GM23338 (cell line): ENCODE measurements at regions not wholly inside any gene's neighbourhood (a gene's known extent, or its start where the extent isn't known, plus 50 kb on each side); places are given as distances from the start of the nearest gene placed in this dataset.

Experiments used
- ATAC-seq: fragments of 200-7000 bp; cut with Tn5 transposase; 3 replicates; pipeline ENCODE4 v1.9.1; 2020
- DNase-seq: peaks from one replicate; pipeline ENCODE4 v3.0.0-alpha.2; 2015; ENCODE audit warnings: low spot score
- H2AFZ ChIP-seq: fragments of 200-600 bp; sonication (generic); 2 replicates; pipeline ENCODE4 v1.8.0; 2016; ENCODE audit warnings: antibody characterized with exemption, mild to moderate bottlenecking, moderate library complexity
- H3F3A ChIP-seq: fragments of 200-600 bp; sonication (generic); replicated peaks from 2 replicates; pipeline ENCODE4 v1.8.0; 2017; ENCODE audit warnings: antibody characterized with exemption, mixed run types, low read depth
- H3K27ac ChIP-seq: fragments of 200-600 bp; sonication (generic); 2 replicates; pipeline ENCODE4 v1.6.1; 2016; ENCODE audit warnings: low read depth
- H3K27me3 ChIP-seq: fragments of 200-600 bp; sonication (generic); 2 replicates; pipeline ENCODE4 v1.8.0; 2016; ENCODE audit warnings: mild to moderate bottlenecking, mixed run types, moderate library complexity; ENCODE audit not compliant: insufficient read depth
- H3K36me3 ChIP-seq: fragments of 200-600 bp; sonication (generic); 2 replicates; pipeline ENCODE4 v1.8.0; 2016; ENCODE audit warnings: mild to moderate bottlenecking; ENCODE audit not compliant: insufficient read depth
- H3K4me1 ChIP-seq: fragments of 200-600 bp; sonication (generic); 2 replicates; pipeline ENCODE4 v1.8.0; 2016; ENCODE audit warnings: mild to moderate bottlenecking, moderate library complexity; ENCODE audit not compliant: insufficient read depth
- H3K4me2 ChIP-seq: fragments of 200-600 bp; sonication (generic); 2 replicates; pipeline ENCODE4 v1.7.1; 2017; ENCODE audit warnings: mixed run types
- H3K4me3 ChIP-seq: fragments of 200-600 bp; sonication (generic); 2 replicates; pipeline ENCODE4 v1.6.1; 2016; ENCODE audit warnings: mixed run types
- H3K79me2 ChIP-seq: fragments of 200-600 bp; sonication (generic); replicated peaks from 2 replicates; pipeline ENCODE4 v1.8.0; 2017; ENCODE audit warnings: mild to moderate bottlenecking; ENCODE audit not compliant: insufficient read depth
- H3K9me2 ChIP-seq: fragments of 200-600 bp; sonication (generic); 2 replicates; pipeline ENCODE4 v1.8.0; 2017; ENCODE audit not compliant: insufficient read depth
- H4K20me1 ChIP-seq: fragments of 200-600 bp; sonication (generic); replicated peaks from 2 replicates; pipeline ENCODE4 v1.8.0; 2017; ENCODE audit warnings: mild to moderate bottlenecking; ENCODE audit not compliant: insufficient read depth
- H3K27ac Mint-ChIP-seq: 2 replicates; pipeline ENCODE4 v1.8.0; 2020; ENCODE audit warnings: inconsistent platforms, mild to moderate bottlenecking, moderate library complexity, mixed read lengths
- H3K27me3 Mint-ChIP-seq: 3 replicates; pipeline ENCODE4 v1.8.0; 2022; ENCODE audit warnings: low read depth, mild to moderate bottlenecking, moderate library complexity, mixed read lengths, inconsistent platforms; ENCODE audit not compliant: insufficient read depth, poor library complexity
- H3K36me3 Mint-ChIP-seq: 3 replicates; pipeline ENCODE4 v1.8.0; 2021; ENCODE audit warnings: low read depth, mild to moderate bottlenecking, inconsistent platforms, moderate library complexity, mixed read lengths
- H3K4me1 Mint-ChIP-seq: 3 replicates; pipeline ENCODE4 v1.8.0; 2020; ENCODE audit warnings: mild to moderate bottlenecking, inconsistent platforms, mixed read lengths
- H3K4me3 Mint-ChIP-seq: 3 replicates; pipeline ENCODE4 v1.8.0; 2021; ENCODE audit warnings: moderate library complexity, mild to moderate bottlenecking, inconsistent platforms, mixed read lengths
- H3K9me3 Mint-ChIP-seq: 3 replicates; pipeline ENCODE4 v1.8.0; 2020; ENCODE audit warnings: moderate library complexity, mild to moderate bottlenecking, inconsistent platforms, mixed read lengths
- CREB1 ChIP-seq: fragments of 250-450 bp; sonication (Bioruptor Pico); IDR thresholded peaks from 2 replicates; pipeline ENCODE4 v1.5.0; 2020; ENCODE audit warnings: low read depth, mild to moderate bottlenecking, moderate library complexity
- CTCF ChIP-seq, 2 experiments: fragments of 200-600 bp in 1 of 2; sonication (generic) in 1 of 2; conservative IDR thresholded peaks; 2 replicates each; pipeline versions ENCODE4 v1.5.1 to v1.6.1; 2016 to 2017; ENCODE audit warnings: antibody characterized with exemption in 2 of 2, low read depth in 2 of 2, mild to moderate bottlenecking in 2 of 2, moderate library complexity in 1 of 2
- ETS1 ChIP-seq: IDR thresholded peaks from 2 replicates; pipeline ENCODE4 v1.6.1; 2016; ENCODE audit warnings: antibody characterized with exemption
- EZH2 ChIP-seq: fragments of 200-600 bp; sonication (generic); IDR thresholded peaks from one replicate; pipeline ENCODE4 v1.8.0; 2017; ENCODE audit warnings: antibody characterized with exemption, mild to moderate bottlenecking, low read depth; ENCODE audit not compliant: unreplicated experiment
- EZH2phosphoT487 ChIP-seq: fragments of 200-600 bp; sonication (generic); IDR thresholded peaks from one replicate; pipeline ENCODE4 v1.8.1; 2018; ENCODE audit warnings: antibody characterized with exemption; ENCODE audit not compliant: unreplicated experiment
- JUNB ChIP-seq: IDR thresholded peaks from one replicate; pipeline ENCODE4 v1.6.1; 2016; ENCODE audit warnings: antibody characterized with exemption; ENCODE audit not compliant: unreplicated experiment
- NANOG ChIP-seq: IDR thresholded peaks from 2 replicates; pipeline ENCODE4 v1.6.1; 2016; ENCODE audit warnings: antibody characterized with exemption, borderline replicate concordance
- POLR2AphosphoS5 ChIP-seq: IDR thresholded peaks from 2 replicates; pipeline ENCODE4 v1.6.1; 2016; ENCODE audit warnings: antibody characterized with exemption, low read depth
- STAT1 ChIP-seq: IDR thresholded peaks from one replicate; pipeline ENCODE4 v1.6.1; 2016; ENCODE audit warnings: antibody characterized with exemption; ENCODE audit not compliant: unreplicated experiment
- ZNF114 ChIP-seq: fragments of 250-450 bp; sonication (Bioruptor Pico); IDR thresholded peaks from 2 replicates; pipeline ENCODE4 v1.5.0; 2020; ENCODE audit warnings: mild to moderate bottlenecking, moderate library complexity
- ZNF331 ChIP-seq: fragments of 250-450 bp; sonication (Bioruptor Pico); IDR thresholded peaks from 2 replicates; pipeline ENCODE4 v1.5.0; 2020; ENCODE audit warnings: low read depth, mild to moderate bottlenecking, moderate library complexity

DNA sequence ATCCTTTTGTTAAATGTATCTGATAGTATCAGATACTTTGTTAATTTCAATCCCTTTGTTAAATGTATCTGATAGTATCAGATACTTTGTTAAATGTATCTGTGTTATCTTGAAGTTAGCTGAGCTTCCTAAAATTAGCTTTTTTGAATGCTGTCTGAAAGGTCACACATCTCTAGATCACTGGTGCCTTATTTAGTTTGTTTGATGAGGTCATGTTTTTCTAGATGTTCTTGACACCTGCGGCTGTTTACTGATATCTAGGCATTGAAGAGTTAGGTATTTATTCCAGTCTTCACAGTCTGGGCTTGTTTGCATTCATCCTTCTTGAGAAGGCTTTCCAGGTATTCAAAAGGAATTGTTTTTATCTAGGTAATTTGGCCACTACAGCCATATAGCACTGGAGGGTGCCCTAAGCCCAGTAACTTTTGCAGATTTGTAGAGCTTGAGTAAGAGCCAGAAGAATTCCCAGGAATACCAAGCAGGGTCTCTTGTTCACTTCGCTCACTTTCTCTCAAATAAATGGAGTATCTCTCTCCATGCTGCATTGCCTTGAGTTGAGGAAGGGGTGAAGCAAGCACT, 435.4 kb upstream of the GRAMD2B start:
- peak; percentile 58 for DNase-seq
- ATAC-seq = peak; percentile 69
- no peaks in the 10 kb centered on the region for H4K20me1 ChIP-seq

GRCh38 chr5:125992050-125992449, 431.2 kb upstream of the GRAMD2B start:
- no peaks in the 10 kb centered on the region for H3K36me3 ChIP-seq
- H3K4me1 ChIP-seq = no peaks in the 10 kb centered on the region
- no peaks in the 10 kb centered on the region for H3F3A ChIP-seq
- Mint-ChIP-seq H3K4me3 (no peak overlapping the region), H3K27me3 (no peaks in the 10 kb centered on the region), H3K36me3 (peaks cover 6% of the 10 kb centered on the region; the same call in 1 of the 3 replicates), H3K27ac (no peak overlapping the region), H3K4me1 (no peaks in the 10 kb centered on the region; the same call in 2 of the 3 replicates), H3K9me3 (peaks cover 2% of the 10 kb centered on the region; the same call in 2 of the 3 replicates)
- no peaks in the 10 kb centered on the region for H3K27me3 ChIP-seq
- H3K79me2 ChIP-seq = no peaks in the 10 kb centered on the region
- H2AFZ ChIP-seq = no peak overlapping the region
- peaks cover 4% of the 10 kb centered on the region; the same call in 1 of the 2 replicates for H3K9me2 ChIP-seq
- no peak overlapping the region for H3K4me2 ChIP-seq
- H3K4me3 ChIP-seq = no peak overlapping the region
- H3K27ac ChIP-seq = no peak overlapping the region
- DNase-seq (no peak), ATAC-seq (no peak)
- no peaks in the 10 kb centered on the region for H4K20me1 ChIP-seq
- TF ChIP-seq NANOG (no peak), ZNF114 (CRISPR knock-in tag) (no peak), CREB1 (CRISPR knock-in tag) (no peak), JUNB (no peak), ETS1 (no peak), EZH2phosphoT487 (no peak), POLR2AphosphoS5 (no peak), ZNF331 (no peak)

More for the DNA sequence above, 435.4 kb upstream of the GRAMD2B start:
- no peaks in the 10 kb centered on the region for H3K36me3 ChIP-seq
- no peak overlapping the region for H3K4me3 Mint-ChIP-seq
- no peak overlapping the region for H3K27ac Mint-ChIP-seq
- H3K36me3 Mint-ChIP-seq = no peaks in the 10 kb centered on the region
- peak overlapping the region; percentile 52 for H2AFZ ChIP-seq
- H3K79me2 ChIP-seq = no peaks in the 10 kb centered on the region
- no peaks in the 10 kb centered on the region for H3F3A ChIP-seq
- 0 out of 3 replicates have a peak, but pooled peaks cover 4% of the 10 kb centered on the region for H3K9me3 Mint-ChIP-seq
- no peaks in the 10 kb centered on the region for H3K27me3 ChIP-seq
- H3K4me3 ChIP-seq = no peak overlapping the region
- no peaks in the 10 kb centered on the region for H3K9me2 ChIP-seq
- H3K4me2 ChIP-seq = no peak overlapping the region
- H3K27me3 Mint-ChIP-seq = no peaks in the 10 kb centered on the region
- H3K4me1 Mint-ChIP-seq = no peaks in the 10 kb centered on the region; the same call in 2 of the 3 replicates
- H3K4me1 ChIP-seq = no peaks in the 10 kb centered on the region
- TF ChIP-seq NANOG (no peak), STAT1 (no peak), CTCF (conservative IDR thresholded peaks at IDR 0.05; ENCODE audit: low read depth in 2 of 2) (peak; percentile 49 to 59), EZH2 (no peak)
- H3K27ac ChIP-seq = no peak overlapping the region
